ENCODE measurements at regions not wholly inside any gene's neighbourhood (a gene's known extent, or its start where the extent isn't known, plus 50 kb on each side); places are given as distances from the start of the nearest gene placed in this dataset.
"Not testable (repeated sequence)": the region's sequence is repeated elsewhere in the genome, so short reads cannot be mapped to it uniquely, and the experiment has no call there.

DNA sequence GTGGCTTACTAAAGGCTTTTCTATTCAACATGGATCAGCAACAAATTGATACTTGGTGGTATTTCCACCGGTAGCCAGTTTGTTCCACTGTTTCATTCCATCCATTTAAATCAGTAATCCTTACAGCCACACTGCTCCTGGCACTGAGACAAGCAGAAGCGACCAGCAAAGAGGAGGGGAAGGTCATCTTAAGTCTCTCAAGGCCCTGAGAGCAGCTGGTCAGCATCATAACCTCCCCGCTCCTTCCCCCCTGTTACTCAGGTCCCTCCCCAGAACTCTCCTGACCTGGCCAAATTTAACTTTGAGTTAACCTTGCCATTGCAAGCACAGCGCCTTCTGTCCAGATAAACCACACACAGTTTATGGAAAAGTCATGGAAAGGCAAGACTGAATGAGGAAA lies 331.3 kb upstream of the KLF3 start:
- TF ChIP-seq, protein P1, sequence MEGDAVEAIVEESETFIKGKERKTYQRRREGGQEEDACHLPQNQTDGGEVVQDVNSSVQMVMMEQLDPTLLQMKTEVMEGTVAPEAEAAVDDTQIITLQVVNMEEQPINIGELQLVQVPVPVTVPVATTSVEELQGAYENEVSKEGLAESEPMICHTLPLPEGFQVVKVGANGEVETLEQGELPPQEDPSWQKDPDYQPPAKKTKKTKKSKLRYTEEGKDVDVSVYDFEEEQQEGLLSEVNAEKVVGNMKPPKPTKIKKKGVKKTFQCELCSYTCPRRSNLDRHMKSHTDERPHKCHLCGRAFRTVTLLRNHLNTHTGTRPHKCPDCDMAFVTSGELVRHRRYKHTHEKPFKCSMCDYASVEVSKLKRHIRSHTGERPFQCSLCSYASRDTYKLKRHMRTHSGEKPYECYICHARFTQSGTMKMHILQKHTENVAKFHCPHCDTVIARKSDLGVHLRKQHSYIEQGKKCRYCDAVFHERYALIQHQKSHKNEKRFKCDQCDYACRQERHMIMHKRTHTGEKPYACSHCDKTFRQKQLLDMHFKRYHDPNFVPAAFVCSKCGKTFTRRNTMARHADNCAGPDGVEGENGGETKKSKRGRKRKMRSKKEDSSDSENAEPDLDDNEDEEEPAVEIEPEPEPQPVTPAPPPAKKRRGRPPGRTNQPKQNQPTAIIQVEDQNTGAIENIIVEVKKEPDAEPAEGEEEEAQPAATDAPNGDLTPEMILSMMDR (IDR thresholded peaks at IDR 0.05; ENCODE audit: extremely low read depth, missing control alignments): no peak
- no peak for DNase-seq (ENCODE audit: low spot score)

DNA sequence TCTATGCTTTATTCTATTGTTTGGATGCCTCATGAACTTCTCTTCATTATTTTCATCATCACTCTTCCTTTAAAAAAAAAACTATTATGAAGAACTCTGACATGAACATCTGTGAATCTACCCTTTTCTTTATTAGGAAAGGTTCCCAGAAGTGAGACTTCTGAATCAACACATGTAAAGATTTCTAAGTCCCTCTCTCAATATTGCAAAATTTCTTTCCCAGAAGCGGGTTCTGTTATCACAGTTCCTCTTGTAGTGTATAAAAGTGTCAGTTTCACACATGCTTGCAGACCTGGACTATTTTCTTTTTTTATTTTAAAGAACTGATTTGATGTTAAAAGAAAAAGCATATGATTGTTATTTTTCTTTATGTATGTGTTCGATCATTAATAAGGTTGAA lies 330.8 kb upstream of the KLF3 start:
- no peak for DNase-seq (ENCODE audit: low spot score)
- TF ChIP-seq, protein P1 (IDR thresholded peaks at IDR 0.05; ENCODE audit: extremely low read depth, missing control alignments): no peak

DNA sequence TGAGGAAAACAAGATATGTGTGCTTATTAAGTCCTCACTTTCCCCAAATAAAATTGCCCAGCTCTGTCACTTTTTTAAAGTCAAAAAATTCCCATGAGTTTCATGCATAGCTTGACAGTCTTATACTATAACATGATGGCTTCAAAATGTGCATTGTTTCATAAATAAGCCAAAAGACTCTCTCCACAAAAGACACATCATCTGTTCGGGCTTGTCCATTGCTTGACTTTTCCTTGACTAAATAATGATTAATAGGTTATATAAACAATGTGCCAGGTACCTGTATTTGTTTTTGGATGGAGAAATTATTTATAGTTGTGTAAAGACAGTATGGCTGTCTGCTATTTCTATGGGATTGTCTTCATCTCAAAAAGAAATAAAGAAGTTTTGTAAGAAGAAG lies 329.2 kb upstream of the KLF3 start:
- TF ChIP-seq, protein P1 (IDR thresholded peaks at IDR 0.05; ENCODE audit: extremely low read depth, missing control alignments): no peak
- no peak for DNase-seq (ENCODE audit: low spot score)

DNA sequence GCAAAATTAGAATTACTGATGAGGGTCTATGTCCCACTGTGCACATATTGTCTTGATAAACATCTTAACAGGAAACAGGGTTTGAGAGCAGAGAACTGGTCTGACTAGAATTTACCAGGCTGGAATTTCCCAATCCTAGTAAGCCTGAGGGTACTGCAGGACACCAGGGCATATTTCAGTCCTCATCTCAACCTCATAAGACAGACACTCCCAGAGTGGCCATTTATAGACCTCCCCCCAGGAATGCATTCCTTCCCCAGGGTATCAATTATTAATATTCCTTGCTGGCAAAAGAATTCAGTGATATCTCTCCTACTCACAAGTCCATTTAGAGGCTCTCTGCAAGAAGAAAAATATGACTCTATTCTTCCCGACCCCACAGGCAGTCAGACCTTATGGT lies 325.1 kb upstream of the KLF3 start:
- DNase-seq (ENCODE audit: low spot score): not testable (repeated sequence)

DNA sequence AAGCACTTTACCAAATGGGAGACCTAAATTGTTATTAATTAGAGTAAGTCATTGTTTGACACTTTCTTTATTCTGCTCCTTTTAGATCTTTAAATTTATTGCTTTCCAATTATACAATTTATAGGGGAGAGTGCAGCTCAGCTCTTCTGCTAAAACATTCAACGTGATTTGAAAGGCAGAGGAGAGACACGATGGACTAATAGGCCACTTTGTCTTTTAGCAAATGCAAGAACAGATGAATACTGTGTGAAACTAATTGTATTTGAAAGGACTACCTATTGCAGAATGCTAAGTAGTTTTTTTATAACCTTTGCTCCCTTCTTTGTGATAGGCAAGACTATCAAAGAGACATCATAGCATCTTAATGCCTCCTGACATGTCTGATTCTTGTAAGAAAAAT lies 320.4 kb upstream of the KLF3 start:
- TF ChIP-seq, protein P1 (IDR thresholded peaks at IDR 0.05; ENCODE audit: extremely low read depth, missing control alignments): no peak
- DNase-seq (ENCODE audit: low spot score): no peak

DNA sequence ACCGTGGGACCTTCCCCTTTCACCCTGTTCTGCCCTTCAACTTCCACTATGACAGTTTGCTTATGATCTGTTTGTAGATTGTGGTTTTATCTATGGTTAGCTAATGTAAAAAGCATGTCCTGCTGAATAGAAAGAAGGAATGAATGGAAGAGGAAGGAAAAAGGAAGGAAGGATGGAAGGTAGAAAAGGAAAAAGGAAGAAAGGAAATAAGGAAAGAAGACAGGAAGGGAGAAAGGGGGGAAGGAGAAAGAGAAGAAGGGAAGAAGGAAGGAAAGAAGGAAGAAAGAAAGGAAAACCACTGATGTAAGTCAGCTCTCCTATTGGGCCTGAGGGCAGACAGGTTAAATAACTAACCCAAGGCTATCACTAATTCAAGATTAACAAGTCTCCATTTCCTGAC lies 319.1 kb upstream of the KLF3 start:
- DNase-seq (ENCODE audit: low spot score): no peak
- TF ChIP-seq, protein P1 (IDR thresholded peaks at IDR 0.05; ENCODE audit: extremely low read depth, missing control alignments): no peak

DNA sequence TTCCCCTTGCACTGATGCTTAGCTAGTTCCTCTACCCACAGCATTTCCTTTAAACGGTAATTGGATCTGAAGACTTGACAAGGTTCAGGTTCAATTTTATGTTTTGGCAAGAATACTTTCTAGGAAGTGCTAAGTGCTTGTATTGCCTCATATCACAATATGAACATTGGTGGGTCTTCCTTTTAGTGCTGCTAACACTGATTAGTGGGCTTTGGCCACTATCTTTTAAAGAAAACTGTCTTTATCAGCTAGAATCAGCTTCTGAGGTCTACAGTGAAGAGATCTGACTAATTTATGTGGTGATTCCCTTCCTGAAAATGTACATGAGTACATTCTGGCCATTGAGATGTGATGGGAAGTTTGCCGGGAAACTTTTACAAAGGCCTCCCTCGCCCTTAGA lies 316.7 kb upstream of the KLF3 start:
- TF ChIP-seq, protein P1 (IDR thresholded peaks at IDR 0.05; ENCODE audit: extremely low read depth, missing control alignments): no peak
- DNase-seq (ENCODE audit: low spot score): no peak

DNA sequence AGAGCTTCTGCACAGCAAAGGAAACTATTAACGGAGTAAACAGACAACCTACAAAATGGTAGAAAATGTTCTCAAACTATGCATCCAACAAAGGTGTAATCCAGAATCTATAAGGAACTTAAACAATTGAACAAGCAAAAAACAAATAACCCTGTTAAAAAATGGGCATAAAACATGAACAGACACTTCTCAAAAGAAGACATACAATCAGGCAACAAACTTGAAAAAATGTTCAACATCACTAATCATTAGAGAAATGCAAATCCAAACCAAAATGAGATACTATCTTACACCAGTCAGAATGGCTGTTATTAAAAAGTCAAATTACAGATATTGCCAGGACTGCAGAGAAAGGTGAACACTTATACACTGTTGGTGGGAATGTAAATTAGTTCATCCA lies 309.6 kb upstream of the KLF3 start:
- DNase-seq (ENCODE audit: low spot score): no peak
- TF ChIP-seq, protein P1 (IDR thresholded peaks at IDR 0.05; ENCODE audit: extremely low read depth, missing control alignments): no peak

All from GM20000 (cell line).